GM10248 (cell line): ENCODE measurements at regions not wholly inside any gene's neighbourhood (a gene's known extent, or its start where the extent isn't known, plus 50 kb on each side); places are given as distances from the start of the nearest gene placed in this dataset.

Experiments used
- CTCF ChIA-PET: fragments of 300-600 bp; sonication (Branson Sonifier 250); formaldehyde crosslinking; extraction: SDS; loops from one replicate; lab custom pipeline; 2021; ENCODE audit warnings: antibody characterized with exemption; lab: Yijun Ruan, JAX
- POLR2A ChIA-PET: fragments of 350-650 bp; sonication (Branson Sonifier 250); formaldehyde crosslinking; extraction: SDS; loops from one replicate; lab custom pipeline; 2020; ENCODE audit warnings: antibody characterized with exemption; lab: Yijun Ruan, JAX
- DNase-seq: peaks from one replicate; pipeline ENCODE4 v3.0.0; 2012; ENCODE audit errors: extremely low spot score
- TF ChIP-seq, protein P1 (sequence below): IDR thresholded peaks from 2 replicates; pipeline ENCODE4 v1.5.1; 2012; ENCODE audit warnings: mild to moderate bottlenecking, low read depth; ENCODE audit errors: extremely low read depth, missing control alignments, control extremely low read depth

DNA sequence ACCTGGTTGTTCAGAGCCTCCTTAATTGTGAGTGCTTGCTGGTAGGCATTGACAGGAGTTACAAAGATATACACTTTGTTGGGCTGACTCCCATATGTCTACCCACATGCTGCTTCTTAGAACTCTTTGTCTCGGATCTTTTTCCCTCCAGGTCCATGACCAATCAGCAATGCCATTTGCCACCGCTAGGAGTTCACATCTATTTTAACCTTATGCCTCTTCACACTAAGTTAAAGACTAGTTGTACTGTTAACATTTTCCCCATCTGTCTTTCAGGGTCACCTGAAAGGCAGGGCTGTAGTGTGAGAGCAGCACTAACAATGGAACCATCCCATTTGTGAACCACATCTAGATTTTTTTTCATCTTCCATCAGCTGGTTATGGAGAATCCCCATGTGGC, 226.7 kb upstream of the NPY start:
- ChIA-PET POLR2A (no interaction called here), CTCF (interaction anchor here (1.1 to 1.3 kb wide), 2 partner anchors 10 to 39 kb away, joined by 3 read pairs; no protein-coding TSS in a partner anchor)
- DNase-seq: no peak
- TF ChIP-seq, protein P1, sequence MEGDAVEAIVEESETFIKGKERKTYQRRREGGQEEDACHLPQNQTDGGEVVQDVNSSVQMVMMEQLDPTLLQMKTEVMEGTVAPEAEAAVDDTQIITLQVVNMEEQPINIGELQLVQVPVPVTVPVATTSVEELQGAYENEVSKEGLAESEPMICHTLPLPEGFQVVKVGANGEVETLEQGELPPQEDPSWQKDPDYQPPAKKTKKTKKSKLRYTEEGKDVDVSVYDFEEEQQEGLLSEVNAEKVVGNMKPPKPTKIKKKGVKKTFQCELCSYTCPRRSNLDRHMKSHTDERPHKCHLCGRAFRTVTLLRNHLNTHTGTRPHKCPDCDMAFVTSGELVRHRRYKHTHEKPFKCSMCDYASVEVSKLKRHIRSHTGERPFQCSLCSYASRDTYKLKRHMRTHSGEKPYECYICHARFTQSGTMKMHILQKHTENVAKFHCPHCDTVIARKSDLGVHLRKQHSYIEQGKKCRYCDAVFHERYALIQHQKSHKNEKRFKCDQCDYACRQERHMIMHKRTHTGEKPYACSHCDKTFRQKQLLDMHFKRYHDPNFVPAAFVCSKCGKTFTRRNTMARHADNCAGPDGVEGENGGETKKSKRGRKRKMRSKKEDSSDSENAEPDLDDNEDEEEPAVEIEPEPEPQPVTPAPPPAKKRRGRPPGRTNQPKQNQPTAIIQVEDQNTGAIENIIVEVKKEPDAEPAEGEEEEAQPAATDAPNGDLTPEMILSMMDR: no peak

DNA sequence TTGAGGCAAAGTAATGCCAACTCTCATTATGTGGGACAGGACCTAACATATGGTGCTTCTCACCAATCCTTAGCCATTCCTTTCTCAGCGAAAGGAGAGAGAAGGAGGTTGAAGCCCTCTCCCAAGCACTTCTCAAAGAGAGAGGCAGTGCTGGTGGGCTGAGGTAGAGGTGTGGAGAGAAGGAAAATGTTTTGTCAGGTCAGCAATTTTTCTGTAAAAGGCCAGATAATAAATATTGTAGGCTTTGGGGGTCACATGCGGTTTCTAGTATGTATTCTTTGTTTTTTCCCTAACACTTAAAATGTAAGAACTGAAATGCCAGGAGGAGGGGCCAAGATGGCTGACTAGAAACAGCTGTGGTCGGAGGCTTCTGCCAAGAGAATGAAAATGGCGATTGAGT, 225.0 kb upstream of the NPY start:
- TF ChIP-seq, protein P1: no peak
- CTCF ChIA-PET: no interaction called here
- no peak for DNase-seq
- POLR2A ChIA-PET: no interaction called here

DNA sequence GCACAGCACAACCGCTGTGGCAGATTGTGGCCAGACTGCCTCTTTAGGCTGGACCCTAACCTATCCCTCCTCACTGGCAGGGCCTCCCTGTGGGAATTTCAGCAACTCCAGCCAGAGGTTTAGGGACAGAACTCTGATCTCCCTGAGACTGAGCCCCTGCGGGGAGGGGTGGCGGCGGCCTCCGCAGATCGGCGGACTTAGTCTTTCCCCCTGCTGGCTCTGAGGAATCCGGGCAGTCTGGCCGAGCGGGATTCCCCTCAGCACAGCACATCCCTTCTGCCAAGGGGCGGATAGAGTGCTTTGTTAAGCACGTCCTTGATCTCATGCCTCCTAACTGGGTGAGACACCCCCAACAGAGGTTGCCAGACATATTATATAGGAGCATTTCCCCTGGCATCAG, 224.2 kb upstream of the NPY start:
- CTCF ChIA-PET: no interaction called here
- POLR2A ChIA-PET: no interaction called here
- DNase-seq: no peak
- TF ChIP-seq, protein P1: no peak

- TF ChIP-seq, protein P1: no peak
- POLR2A ChIA-PET: no interaction called here
- no peak for DNase-seq
- CTCF ChIA-PET: no interaction called here
Measured at GRCh38 chr7:24063721-24064120, 220.3 kb upstream of the NPY start.

- POLR2A ChIA-PET: no interaction called here
- no peak for DNase-seq
- CTCF ChIA-PET: interaction anchor here (0.9 to 1.4 kb wide), 3 partner anchors 8 to 64 kb away, joined by 3 to 4 read pairs (median 3); no protein-coding TSS in a partner anchor
- TF ChIP-seq, protein P1: no peak
Measured at GRCh38 chr7:24069751-24070150, 214.2 kb upstream of the NPY start.

DNA sequence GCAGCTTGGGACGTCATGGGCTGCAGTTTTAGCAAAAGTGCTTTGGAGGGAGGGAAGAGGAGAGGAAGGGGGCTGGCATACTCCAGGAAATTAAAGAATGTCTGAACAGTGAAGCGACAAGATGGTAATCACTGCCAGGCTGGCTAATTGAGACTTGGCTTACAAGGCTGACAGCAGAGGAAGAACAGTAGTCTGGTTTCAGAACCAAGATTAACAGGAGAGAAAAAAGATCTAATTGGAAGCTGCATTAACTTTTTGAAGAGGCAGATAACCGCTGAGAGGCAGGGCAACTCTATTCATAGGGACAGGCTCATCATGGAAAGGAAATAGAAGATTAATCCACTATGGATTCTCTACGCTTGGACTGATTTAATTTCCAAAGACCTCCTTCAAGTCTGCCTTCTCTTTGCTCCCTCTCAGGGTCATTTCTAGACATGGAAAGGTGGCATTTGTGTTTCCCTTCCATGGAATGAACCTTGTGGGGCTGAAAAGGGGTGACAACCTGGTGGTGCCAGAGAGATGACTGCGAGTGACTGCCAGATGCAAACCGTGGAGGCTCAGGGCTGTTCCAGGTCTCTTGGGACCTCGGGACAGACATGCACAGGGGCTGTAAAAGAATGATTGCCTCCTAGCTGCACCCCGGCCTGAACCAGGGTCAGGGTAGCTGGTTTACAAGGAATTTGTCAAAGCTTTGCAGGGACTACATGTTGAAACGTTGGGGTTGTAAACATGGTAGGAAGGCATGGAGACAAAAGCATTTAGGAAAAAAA, 210.2 kb upstream of the NPY start:
- DNase-seq: no peak
- TF ChIP-seq, protein P1: no peak
- CTCF ChIA-PET: no interaction called here
- POLR2A ChIA-PET: no interaction called here
